Calu3 (cell line): ENCODE measurements at regions not wholly inside any gene's neighbourhood (a gene's known extent, or its start where the extent isn't known, plus 50 kb on each side); places are given as distances from the start of the nearest gene placed in this dataset.

Experiments used
- BruUV-seq: library from RNA; stranded (reverse); fragments of 400-500 nt; replicated peaks from 2 replicates; lab custom pipeline; 2021; lab: Mats Ljungman, UMichigan
- CTCF ChIA-PET: fragments of 300-600 bp; sonication (Branson Sonifier 250); formaldehyde crosslinking; loops from one replicate; lab custom pipeline; 2022; ENCODE audit warnings: antibody characterized with exemption; lab: Charles Lee
- DNase-seq: peaks from one replicate; pipeline ENCODE4 v3.0.0; 2022
- H3K27ac Mint-ChIP-seq: one replicate; pipeline ENCODE4 v1.8.0; 2022; ENCODE audit warnings: mixed read lengths; ENCODE audit not compliant: unreplicated experiment
- H3K27me3 Mint-ChIP-seq: one replicate; pipeline ENCODE4 v1.8.0; 2022; ENCODE audit warnings: mixed read lengths; ENCODE audit not compliant: unreplicated experiment
- H3K36me3 Mint-ChIP-seq: one replicate; pipeline ENCODE4 v1.8.0; 2022; ENCODE audit warnings: mild to moderate bottlenecking, moderate library complexity, mixed read lengths; ENCODE audit not compliant: insufficient read depth, unreplicated experiment
- H3K4me1 Mint-ChIP-seq: one replicate; pipeline ENCODE4 v1.8.0; 2022; ENCODE audit warnings: mild to moderate bottlenecking, low read depth, mixed read lengths; ENCODE audit not compliant: unreplicated experiment
- H3K4me3 Mint-ChIP-seq: one replicate; pipeline ENCODE4 v1.8.0; 2022; ENCODE audit warnings: mild to moderate bottlenecking, low read depth, moderate library complexity, mixed read lengths; ENCODE audit not compliant: unreplicated experiment
- H3K9me3 Mint-ChIP-seq: one replicate; pipeline ENCODE4 v1.8.0; 2022; ENCODE audit warnings: low read depth, mixed read lengths; ENCODE audit not compliant: unreplicated experiment
- intact Hi-C: fragments of 100-400 bp; cut with micrococcal nuclease; formaldehyde crosslinking; loops from one replicate; pipeline ENCODE4 v1.10.0; 2022; ENCODE audit not compliant: unreplicated experiment
- TF ChIP-seq, protein P1 (sequence below): fragments of 200-600 bp; IDR thresholded peaks from one replicate; pipeline ENCODE4 v1.8.0; 2022; ENCODE audit warnings: antibody characterized with exemption; ENCODE audit not compliant: unreplicated experiment

DNA sequence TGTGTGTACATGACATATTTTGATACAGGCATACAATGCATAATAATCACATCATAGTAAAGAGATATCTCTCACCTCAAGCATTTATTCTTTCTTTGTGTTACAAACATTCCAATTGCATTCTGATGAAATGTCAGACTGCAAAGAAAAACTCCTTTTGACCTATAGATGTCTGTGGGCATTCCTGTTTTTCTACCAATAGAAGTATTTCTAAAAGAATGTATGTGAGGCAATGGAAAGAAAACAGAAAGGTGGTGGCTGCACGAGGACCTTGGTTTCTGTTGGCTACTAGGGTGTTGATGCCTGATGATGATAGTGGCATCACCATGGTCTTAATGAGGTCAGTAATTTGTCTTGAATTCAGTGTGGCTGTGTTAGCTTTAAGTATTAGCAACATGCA, 137.0 kb upstream of the ANO3 start:
- no TSS peak for BruUV-seq
- CTCF ChIA-PET, result interaction anchor here (0.6 kb wide), 2 partner anchors 136 to 1682 kb away, joined by 3 to 4 read pairs; no protein-coding TSS in a partner anchor
- no peak for DNase-seq
- Mint-ChIP-seq H3K36me3 (peaks cover 8% of the 10 kb centered on the region), H3K27ac (no peak overlapping the region), H3K4me3 (no peak overlapping the region), H3K27me3 (no peaks in the 10 kb centered on the region), H3K4me1 (peaks cover 17% of the 10 kb centered on the region), H3K9me3 (no peaks in the 10 kb centered on the region)
- intact Hi-C loops, result no loop called here
- TF ChIP-seq, protein P1, sequence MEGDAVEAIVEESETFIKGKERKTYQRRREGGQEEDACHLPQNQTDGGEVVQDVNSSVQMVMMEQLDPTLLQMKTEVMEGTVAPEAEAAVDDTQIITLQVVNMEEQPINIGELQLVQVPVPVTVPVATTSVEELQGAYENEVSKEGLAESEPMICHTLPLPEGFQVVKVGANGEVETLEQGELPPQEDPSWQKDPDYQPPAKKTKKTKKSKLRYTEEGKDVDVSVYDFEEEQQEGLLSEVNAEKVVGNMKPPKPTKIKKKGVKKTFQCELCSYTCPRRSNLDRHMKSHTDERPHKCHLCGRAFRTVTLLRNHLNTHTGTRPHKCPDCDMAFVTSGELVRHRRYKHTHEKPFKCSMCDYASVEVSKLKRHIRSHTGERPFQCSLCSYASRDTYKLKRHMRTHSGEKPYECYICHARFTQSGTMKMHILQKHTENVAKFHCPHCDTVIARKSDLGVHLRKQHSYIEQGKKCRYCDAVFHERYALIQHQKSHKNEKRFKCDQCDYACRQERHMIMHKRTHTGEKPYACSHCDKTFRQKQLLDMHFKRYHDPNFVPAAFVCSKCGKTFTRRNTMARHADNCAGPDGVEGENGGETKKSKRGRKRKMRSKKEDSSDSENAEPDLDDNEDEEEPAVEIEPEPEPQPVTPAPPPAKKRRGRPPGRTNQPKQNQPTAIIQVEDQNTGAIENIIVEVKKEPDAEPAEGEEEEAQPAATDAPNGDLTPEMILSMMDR, result no peak

DNA sequence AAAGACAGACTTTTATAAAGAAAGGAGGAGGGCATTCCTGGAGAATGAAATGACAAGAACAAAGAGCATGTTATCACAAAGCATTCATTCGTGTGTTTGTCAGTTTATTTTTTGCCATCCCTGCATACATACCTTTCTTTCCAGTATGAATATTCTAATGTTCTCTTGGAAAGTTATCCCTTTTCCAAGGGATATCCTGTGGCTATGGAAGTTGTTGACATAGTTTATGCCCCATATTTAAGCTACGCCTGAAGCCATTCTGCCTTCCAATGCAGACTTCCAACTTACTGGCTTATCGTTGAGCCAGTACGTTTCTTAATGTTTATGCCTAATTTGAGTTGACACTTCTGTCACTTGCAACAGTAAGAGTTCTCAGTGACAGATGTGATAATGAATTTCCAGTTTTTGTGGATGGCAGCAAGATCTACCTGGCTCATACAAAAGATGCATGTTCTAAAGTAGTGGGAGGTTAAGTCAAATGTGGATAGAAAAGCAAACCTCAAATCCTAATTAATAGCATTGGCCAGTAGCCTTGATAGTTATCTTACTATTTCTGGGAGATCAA, 133.3 kb upstream of the ANO3 start:
- intact Hi-C loops, result no loop called here
- no peaks in the 10 kb centered on the region for H3K9me3 Mint-ChIP-seq
- CTCF ChIA-PET, result no interaction called here
- no peak overlapping the region for H3K4me3 Mint-ChIP-seq
- no peaks in the 10 kb centered on the region for H3K27me3 Mint-ChIP-seq
- H3K36me3 Mint-ChIP-seq, result peaks cover 7% of the 10 kb centered on the region
- BruUV-seq, result no TSS peak
- DNase-seq, result no peak
- peaks cover 25% of the 10 kb centered on the region for H3K4me1 Mint-ChIP-seq
- TF ChIP-seq, protein P1, result no peak
- no peak overlapping the region for H3K27ac Mint-ChIP-seq

DNA sequence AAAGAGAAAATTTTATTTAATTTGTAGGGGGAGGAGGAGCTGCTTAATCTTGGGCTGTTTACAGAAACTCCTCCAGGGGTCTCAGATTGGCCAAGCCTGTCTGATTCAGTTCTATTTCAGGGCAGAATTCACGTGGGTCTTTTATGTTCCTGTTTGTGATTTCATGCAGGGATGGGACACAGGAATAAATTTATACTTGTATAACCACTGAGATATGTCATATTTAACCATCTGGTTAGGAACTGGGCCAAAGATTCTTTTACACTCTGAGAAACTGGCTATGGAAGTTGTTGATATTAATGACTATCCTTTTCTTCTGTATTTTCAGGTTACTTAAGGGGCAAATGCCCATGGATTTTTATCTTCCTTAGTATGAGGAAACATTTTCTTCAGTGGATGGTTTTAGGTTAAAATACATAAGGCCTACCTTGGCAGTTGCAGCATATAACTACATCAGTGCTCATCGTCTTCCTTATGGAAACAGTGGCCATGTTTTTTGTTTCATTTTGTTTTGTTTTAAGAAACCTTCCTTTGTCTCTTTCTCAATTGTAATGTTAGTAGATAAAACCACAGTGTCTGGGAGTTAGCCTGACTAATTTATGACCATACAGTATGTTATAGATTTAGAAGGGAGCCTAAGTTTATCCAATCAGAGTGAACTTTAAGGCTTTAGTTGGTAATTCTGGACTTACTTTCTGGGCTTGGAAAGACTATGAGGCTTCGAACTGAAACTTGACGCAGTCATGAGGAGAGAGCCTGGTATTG, 132.4 kb upstream of the ANO3 start:
- H3K27me3 Mint-ChIP-seq, result no peaks in the 10 kb centered on the region
- no peak for DNase-seq
- no peak overlapping the region for H3K4me3 Mint-ChIP-seq
- H3K27ac Mint-ChIP-seq, result no peak overlapping the region
- no TSS peak for BruUV-seq
- CTCF ChIA-PET, result no interaction called here
- H3K36me3 Mint-ChIP-seq, result no peaks in the 10 kb centered on the region
- TF ChIP-seq, protein P1, result no peak
- peaks cover 17% of the 10 kb centered on the region for H3K4me1 Mint-ChIP-seq
- intact Hi-C loops, result no loop called here
- no peaks in the 10 kb centered on the region for H3K9me3 Mint-ChIP-seq

DNA sequence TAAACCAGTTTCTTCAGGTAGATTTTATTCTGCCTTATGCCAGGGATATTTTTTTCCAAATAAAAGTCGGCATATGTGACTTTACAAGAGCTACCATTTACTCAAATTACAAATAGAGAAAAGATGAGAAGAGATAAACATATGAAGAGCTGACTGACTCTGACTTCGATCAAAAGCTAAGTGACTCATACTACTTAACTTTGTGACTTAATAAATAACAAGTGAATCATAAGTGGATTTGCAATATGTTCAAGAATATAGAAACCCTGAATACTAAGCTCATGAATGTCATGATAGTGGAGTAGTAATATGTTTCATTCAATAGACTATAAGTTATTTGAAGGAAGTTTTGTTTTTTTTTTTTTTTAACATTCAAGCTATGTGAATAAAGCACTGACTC, 130.5 kb upstream of the ANO3 start:
- BruUV-seq, result no TSS peak
- H3K36me3 Mint-ChIP-seq, result no peaks in the 10 kb centered on the region
- CTCF ChIA-PET, result interaction anchor here (0.6 kb wide), 1 partner anchor 43 kb away, joined by 6 read pairs; no protein-coding TSS in a partner anchor
- TF ChIP-seq, protein P1, result no peak
- H3K27me3 Mint-ChIP-seq, result no peaks in the 10 kb centered on the region
- intact Hi-C loops, result no loop called here
- no peak overlapping the region for H3K27ac Mint-ChIP-seq
- no peaks in the 10 kb centered on the region for H3K9me3 Mint-ChIP-seq
- H3K4me1 Mint-ChIP-seq, result peaks cover 8% of the 10 kb centered on the region
- DNase-seq, result no peak
- no peak overlapping the region for H3K4me3 Mint-ChIP-seq
